ENCODE measurements at regions not wholly inside any gene's neighbourhood (a gene's known extent, or its start where the extent isn't known, plus 50 kb on each side); places are given as distances from the start of the nearest gene placed in this dataset.

DNA sequence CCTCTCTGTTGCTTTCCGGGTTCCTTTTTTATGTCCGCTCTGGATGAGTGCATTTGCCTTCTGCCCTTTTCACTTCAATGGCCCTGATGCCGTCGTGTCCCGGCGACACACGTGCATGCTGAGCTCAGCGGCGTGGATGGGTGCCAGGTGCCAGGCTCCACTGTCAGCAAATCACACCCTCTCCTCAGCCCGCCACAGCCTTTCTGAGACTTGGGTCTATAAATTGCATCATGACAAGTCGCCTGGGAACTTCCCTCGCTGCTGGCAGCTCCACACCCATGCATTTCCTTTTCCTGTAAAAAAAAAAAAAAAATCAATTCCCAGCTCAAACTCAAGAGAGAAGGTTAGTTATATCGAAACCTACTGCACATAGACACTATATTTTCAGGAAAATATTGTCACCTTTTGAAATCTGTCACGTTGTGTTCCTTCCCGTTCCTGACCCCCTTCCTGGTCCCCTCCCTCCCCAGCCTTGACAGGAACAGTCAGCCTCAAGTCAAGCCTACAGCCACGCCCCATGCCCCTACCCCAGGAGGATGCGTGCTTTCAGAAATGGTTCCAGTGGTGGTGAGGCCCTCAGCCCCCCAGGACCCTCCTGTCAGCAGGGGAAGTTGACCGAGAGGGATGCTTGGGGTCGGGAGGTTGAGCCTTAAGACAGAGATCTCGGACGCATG is 110.3 kb upstream of the PTCH1 start:
- RAD21 ChIA-PET (ENCODE audit: unreplicated experiment), result no interaction called here
- no TSS peak for BruUV-seq (replicated peaks)
- no peak for TF ChIP-seq REST (IDR thresholded peaks at IDR 0.05; ENCODE audit: low read depth, low read length)
- no peak for TF ChIP-seq TBL1XR1 (IDR thresholded peaks at IDR 0.05; ENCODE audit: low read depth, low read length)
- no peak for TF ChIP-seq TCF7 (IDR thresholded peaks at IDR 0.05; ENCODE audit: borderline replicate concordance)
- no peak for TF ChIP-seq RELB (IDR thresholded peaks at IDR 0.05; ENCODE audit: low read depth)
- TF ChIP-seq SMAD5 (IDR thresholded peaks at IDR 0.05; ENCODE audit: low read depth), result no peak
- no peak for TF ChIP-seq KDM1A (IDR thresholded peaks at IDR 0.05; ENCODE audit: borderline replicate concordance)
- TF ChIP-seq RAD51 (IDR thresholded peaks at IDR 0.05), result no peak
- no peak overlapping the region for H3K4me2 ChIP-seq (ENCODE audit: control insufficient read depth, insufficient read depth)
- H3K27ac ChIP-seq (ENCODE audit: control insufficient read depth, insufficient read depth), result no peak overlapping the region
- H3K9ac ChIP-seq (ENCODE audit: control insufficient read depth, insufficient read depth, low read length), result no peak overlapping the region
- no peaks in the 10 kb centered on the region for H3K4me1 ChIP-seq (ENCODE audit: control insufficient read depth, insufficient read depth, low read length)
- FAIRE-seq (no peak), ATAC-seq (no peak), DNase-seq (ENCODE audit: low read depth, low spot score) (no peak)
- 26% methylated on average over 19 of the region's 21 CpGs for WGBS (ENCODE audit: insufficient coverage, insufficient replicate concordance, low lambda C conversion rate, missing lambda C conversion rate)
- POLR2A ChIA-PET, result no interaction called here
- CTCF ChIA-PET, result no interaction called here
- no peaks in the 10 kb centered on the region; the same call in 1 of the 3 replicates for H3K9me3 ChIP-seq (replicated peaks; ENCODE audit: control insufficient read depth, insufficient read depth, low read length)
- no peaks in the 10 kb centered on the region for H4K20me1 ChIP-seq (ENCODE audit: control insufficient read depth, insufficient read depth)
- no peak overlapping the region for H2AFZ ChIP-seq (ENCODE audit: control insufficient read depth, low read depth, low read length)
- H3K4me3 ChIP-seq, result no peak overlapping the region
- in situ Hi-C loops (cut with MboI) (no loop called here), intact Hi-C loops (cut with micrococcal nuclease; ENCODE audit: unreplicated experiment) (no loop called here)
- SMC1A ChIA-PET (ENCODE audit: uncharacterized antibody, unreplicated experiment), result no interaction called here
- peaks cover 0 to 1% of the 10 kb centered on the region in 2 experiments; a peak in 1 of 4 replicates for H3K27me3 ChIP-seq (replicated peaks in 1 of 2; ENCODE audit: control insufficient read depth in 2 of 2, insufficient read depth in 2 of 2, low read length in 1 of 2)
- H3K36me3 ChIP-seq (ENCODE audit: control insufficient read depth in 2 of 2, insufficient read depth in 2 of 2, low read length in 1 of 2), result no peaks in the 10 kb centered on the region
- no peaks in the 10 kb centered on the region for H3K79me2 ChIP-seq (ENCODE audit: control insufficient read depth, insufficient read depth, low read length)
